HepG2 (cell line): ENCODE measurements at regions not wholly inside any gene's neighbourhood (a gene's known extent, or its start where the extent isn't known, plus 50 kb on each side); places are given as distances from the start of the nearest gene placed in this dataset.

Experiments used
- ATAC-seq: fragments of 200-7000 bp; cut with Tn5 transposase; 3 replicates; pipeline ENCODE4 v1.9.1; 2020; ENCODE audit warnings: mild to moderate bottlenecking, moderate library complexity
- BruUV-seq: library from RNA; stranded (reverse); fragments of 400-500 nt; replicated peaks from 2 replicates; lab custom pipeline; 2021; lab: Mats Ljungman, UMichigan
- CTCF ChIA-PET: fragments of 300-600 bp; formaldehyde crosslinking; extraction: SDS; loops from one replicate; lab custom pipeline; 2021; ENCODE audit warnings: low total read pairs, inconsistent platforms, low intra/inter-chr PET ratio; lab: Yijun Ruan, JAX
- POLR2A ChIA-PET: fragments of 350-600 bp; sonication (Branson Sonifier 250); formaldehyde crosslinking; loops from one replicate; lab custom pipeline; 2020; ENCODE audit warnings: antibody characterized with exemption, inconsistent platforms; lab: Yijun Ruan, JAX
- DNase-seq: peaks from one replicate; pipeline ENCODE4 v3.0.0-alpha.2; 2015; ENCODE audit warnings: low spot score
- FAIRE-seq: peaks from 3 replicates; lab custom pipeline; 2011; peaks lifted over from hg19 to GRCh38; lab: Jason Lieb, UNC
- H2AFZ ChIP-seq: one replicate; pipeline ENCODE4 v1.6.1; 2011; ENCODE audit warnings: low read length, inconsistent platforms
- H3K27ac ChIP-seq: fragments of 300-600 bp; 3 replicates; pipeline ENCODE4 v1.8.0; 2011; ENCODE audit warnings: mixed run types, mild to moderate bottlenecking, mixed read lengths, low read length, inconsistent platforms; ENCODE audit not compliant: insufficient read depth; ENCODE audit errors: extremely low read length
- H3K27me3 ChIP-seq, 2 experiments: fragments of 200-600 bp in 1 of 2; 2 replicates in 1 of 2; 3 replicates in 1 of 2; pipeline versions ENCODE4 v1.6.0 to v1.8.0; 2011; ENCODE audit warnings: low read length in 2 of 2, mild to moderate bottlenecking in 2 of 2, moderate library complexity in 2 of 2, inconsistent platforms in 1 of 2; ENCODE audit not compliant: insufficient read depth in 2 of 2, control insufficient read depth in 1 of 2
- H3K36me3 ChIP-seq, 2 experiments: fragments of 200-600 bp in 1 of 2; replicated peaks in 1 of 2; 2 replicates in 1 of 2; 3 replicates in 1 of 2; pipeline versions ENCODE4 v1.5.1 to v1.8.0; 2011; ENCODE audit warnings: low read length in 2 of 2, inconsistent platforms in 1 of 2; ENCODE audit not compliant: insufficient read depth in 2 of 2, control insufficient read depth in 1 of 2
- H3K4me1 ChIP-seq: 2 replicates; pipeline ENCODE4 v1.5.1; 2012; ENCODE audit warnings: low read length, inconsistent platforms; ENCODE audit not compliant: insufficient read depth
- H3K4me2 ChIP-seq: 2 replicates; pipeline ENCODE4 v1.6.0; 2011; ENCODE audit warnings: low read depth, low read length, inconsistent platforms
- H3K4me3 ChIP-seq, 3 experiments: fragments of 200-600 bp in 1 of 3; sonication (generic), shearing (Covaris generic) in 1 of 3; replicated peaks in 1 of 3; 2 replicates each; pipeline ENCODE4 v1.5.1; 2011 to 2016; ENCODE audit warnings: low read length in 3 of 3, inconsistent platforms in 2 of 3, low read depth in 2 of 3, mild to moderate bottlenecking in 2 of 3, control low read depth in 1 of 3, mixed read lengths in 1 of 3; ENCODE audit not compliant: insufficient read depth in 1 of 3
- H3K79me2 ChIP-seq: one replicate; pipeline ENCODE4 v1.6.1; 2011; ENCODE audit warnings: low read length, inconsistent platforms; ENCODE audit not compliant: insufficient read depth
- H3K9ac ChIP-seq: 2 replicates; pipeline ENCODE4 v1.6.0; 2011; ENCODE audit warnings: mild to moderate bottlenecking, low read depth, low read length, inconsistent platforms; ENCODE audit not compliant: insufficient read depth
- H3K9me3 ChIP-seq: 2 replicates; pipeline ENCODE4 v1.5.1; 2012; ENCODE audit warnings: mild to moderate bottlenecking, low read length
- H4K20me1 ChIP-seq: 2 replicates; pipeline ENCODE4 v1.6.0; 2011; ENCODE audit warnings: inconsistent platforms, mild to moderate bottlenecking, low read length, moderate library complexity; ENCODE audit not compliant: insufficient read depth
- CREM ChIP-seq, 2 experiments: sonication (generic) in 1 of 2; formaldehyde crosslinking in 1 of 2; IDR thresholded peaks; 2 replicates each; pipeline versions ENCODE4 v1.4.0 to v1.6.1; 2016 to 2020; ENCODE audit warnings: antibody characterized with exemption in 1 of 2, mild to moderate bottlenecking in 1 of 2, missing genetic modification reagents in 1 of 2
- FOXM1 ChIP-seq: sonication (generic); formaldehyde crosslinking; IDR thresholded peaks from 2 replicates; pipeline ENCODE4 v1.5.0; 2020; ENCODE audit warnings: missing genetic modification reagents
- HOXA9 ChIP-seq: sonication (generic); formaldehyde crosslinking; IDR thresholded peaks from 2 replicates; pipeline ENCODE4 v1.8.1; 2022; ENCODE audit warnings: missing genetic modification reagents, mild to moderate bottlenecking, moderate library complexity, borderline replicate concordance
- MAFF ChIP-seq: IDR thresholded peaks from 2 replicates; pipeline ENCODE4 v1.6.1; 2011; ENCODE audit warnings: low read depth, low read length, improper control_type of control experiment
- MAFK ChIP-seq, 2 experiments: IDR thresholded peaks in 1 of 2; conservative IDR thresholded peaks in 1 of 2; 2 replicates each; pipeline ENCODE4 v1.6.1; 2011; ENCODE audit warnings: improper control_type of control experiment in 2 of 2, low read length in 2 of 2
- ZNF557 ChIP-seq: sonication (generic); formaldehyde crosslinking; IDR thresholded peaks from 2 replicates; pipeline ENCODE4 v1.4.0; 2020; ENCODE audit warnings: missing genetic modification reagents
- WGBS: methylation state at CpG from one replicate; pipeline ENCODE4 v1.1.6; 2017; ENCODE audit warnings: low lambda C conversion rate; 5-methylcytosine and 5-hydroxymethylcytosine counted together
- in situ Hi-C: cut with HindIII; loops from 2 replicates; pipeline ENCODE4 v1.10.0; 2017; ENCODE audit warnings: low pct_unique_long_range_greater_than_20kb; ENCODE audit not compliant: extremely low pct_ligation_motif_present
- intact Hi-C: fragments of 100-400 bp; cut with micrococcal nuclease; formaldehyde crosslinking; loops from one replicate; pipeline ENCODE4 v1.10.0; 2022; ENCODE audit not compliant: unreplicated experiment

GRCh38 chr5:29309359-29309758, 1884.1 kb upstream of the CDH6 start:
- Histone ChIP-seq H3K36me3 (no peaks in the 10 kb centered on the region), H3K4me1 (no peaks in the 10 kb centered on the region), H2AFZ (no peak overlapping the region), H3K79me2 (no peaks in the 10 kb centered on the region), H4K20me1 (no peaks in the 10 kb centered on the region), H3K9me3 (no peaks in the 10 kb centered on the region), H3K9ac (no peak overlapping the region), H3K27ac (no peak overlapping the region), H3K4me3 (no peak overlapping the region), H3K4me2 (no peak overlapping the region), H3K27me3 (no peaks in the 10 kb centered on the region)
- POLR2A ChIA-PET: no interaction called here
- FAIRE-seq (no peak), ATAC-seq (no peak), DNase-seq (no peak)
- intact Hi-C loops (loop anchor here (1.0 kb wide), 1 partner anchor 47 kb away; no protein-coding TSS in a partner anchor), in situ Hi-C loops (no loop called here)
- TF ChIP-seq MAFK (conservative IDR thresholded peaks at IDR 0.05 in 1 of 2, IDR thresholded peaks at IDR 0.05 in 1 of 2; ENCODE audit: low read length in 2 of 2) (peak; percentile 24 to 66; a peak in 2 of 4 replicates), CREM (IDR thresholded peaks at IDR 0.05) (no peak), CREM (CRISPR knock-in tag; IDR thresholded peaks at IDR 0.05) (no peak), MAFF (peak; percentile 25; the same call in 1 of the 2 replicates), FOXM1 (CRISPR knock-in tag) (no peak), HOXA9 (CRISPR knock-in tag) (no peak)
- BruUV-seq: no TSS peak
- 0% methylated on average over 1 of the region's 1 CpG for WGBS
- CTCF ChIA-PET: no interaction called here

DNA sequence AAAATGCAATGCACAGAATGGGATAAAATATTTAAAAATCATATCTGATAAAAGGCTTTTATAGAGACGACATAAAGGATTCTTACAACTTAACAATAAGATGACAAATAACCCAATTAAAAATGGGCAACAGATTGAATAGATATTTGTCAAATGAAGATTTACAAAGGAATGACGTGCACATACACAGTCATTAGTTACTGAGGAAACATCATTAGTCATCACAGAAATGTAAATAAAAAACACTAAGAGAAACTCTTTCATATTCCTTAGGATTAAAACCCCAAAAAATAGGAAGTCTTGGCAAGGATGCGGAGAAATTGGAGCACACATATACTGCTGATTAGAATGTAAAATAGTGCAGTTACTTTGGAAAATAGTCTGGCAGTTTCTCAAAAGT, 1886.0 kb upstream of the CDH6 start:
- in situ Hi-C loops: no loop called here
- H3K4me1 ChIP-seq: no peaks in the 10 kb centered on the region

More for the DNA sequence above, 1886.0 kb upstream of the CDH6 start:
- Histone ChIP-seq H2AFZ (no peak overlapping the region), H4K20me1 (no peaks in the 10 kb centered on the region), H3K4me3 (no peak overlapping the region), H3K36me3 (no peaks in the 10 kb centered on the region)
- 16% methylated on average over 3 of the region's 3 CpGs for WGBS
- intact Hi-C loops: no loop called here
- FAIRE-seq (no peak), ATAC-seq (no peak)
- POLR2A ChIA-PET: no interaction called here
- TF ChIP-seq ZNF557: no peak
- TF ChIP-seq, all 625 proteins: peak for 0
- no peaks in the 10 kb centered on the region for H3K9me3 ChIP-seq
- no peak overlapping the region for H3K4me2 ChIP-seq
- BruUV-seq: no TSS peak
- CTCF ChIA-PET: no interaction called here
- H3K27me3 ChIP-seq: no peaks in the 10 kb centered on the region
- H3K9ac ChIP-seq: no peak overlapping the region
- no peak overlapping the region for H3K27ac ChIP-seq
- H3K79me2 ChIP-seq: no peaks in the 10 kb centered on the region
- no peak for DNase-seq
